SK-N-MC (cell line): ENCODE measurements at regions not wholly inside any gene's neighbourhood (a gene's known extent, or its start where the extent isn't known, plus 50 kb on each side); places are given as distances from the start of the nearest gene placed in this dataset.

ENCODE experiments used
- EZH2 ChIP-seq: fragments of 200-600 bp; sonication (generic); IDR thresholded peaks from one replicate; pipeline ENCODE4 v1.6.1; 2017; ENCODE audit warnings: antibody characterized with exemption
- POLR2AphosphoS5 ChIP-seq: IDR thresholded peaks from 2 replicates; pipeline ENCODE4 v1.6.1; 2012; ENCODE audit warnings: mild to moderate bottlenecking, low read depth, low read length, borderline replicate concordance

- TF ChIP-seq EZH2 (no peak), POLR2AphosphoS5 (no peak)
Measured at GRCh38 chr21:28226563-28226962, 766.1 kb downstream of the LTN1 start.
